ENCODE measurements at regions not wholly inside any gene's neighbourhood (a gene's known extent, or its start where the extent isn't known, plus 50 kb on each side); places are given as distances from the start of the nearest gene placed in this dataset.

DNA sequence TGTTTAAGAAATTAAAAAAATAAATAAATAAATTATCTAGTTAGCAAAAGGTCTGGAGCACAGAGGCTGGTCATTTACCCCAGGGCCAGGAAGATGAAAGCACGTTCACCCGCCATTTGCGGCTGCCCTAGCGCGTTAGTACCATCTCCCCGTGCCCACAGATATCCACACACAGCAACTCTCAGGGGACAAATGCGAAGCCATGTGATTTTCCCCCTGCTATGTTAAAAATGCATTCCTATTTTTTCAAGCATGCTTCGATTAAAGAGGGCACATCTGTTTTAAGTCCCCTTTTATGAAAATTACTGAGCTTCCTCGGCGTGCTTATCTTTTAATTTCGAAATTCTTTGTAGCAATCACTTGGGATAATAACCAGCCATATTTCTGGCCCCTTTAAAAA, 56.9 kb upstream of the PIWIL1 start:
- POLR2A ChIA-PET, result no interaction called here
- CTCF ChIA-PET, result interaction anchor here (1.1 to 2.3 kb wide), 6 partner anchors 9 to 518 kb away, joined by 3 to 7 read pairs (median 4); no protein-coding TSS in a partner anchor
- H3K4me1 ChIP-seq, result no peaks in the 10 kb centered on the region
- ATAC-seq (no peak), DNase-seq (ENCODE audit: low read depth in 1 of 2, low spot score in 1 of 2) (no peak), FAIRE-seq (no peak)
- peaks cover 9% of the 10 kb centered on the region; the same call in 1 of the 3 replicates for H3K9me3 ChIP-seq
- no peak overlapping the region for H3K4me3 ChIP-seq
- H3K4me2 ChIP-seq, result peak overlapping the region; percentile 13; the same call in 1 of the 3 replicates
- no peak for TF ChIP-seq MYC (IDR thresholded peaks at IDR 0.05; ENCODE audit: borderline replicate concordance, low read length)
- no peak for TF ChIP-seq CBX2 (IDR thresholded peaks at IDR 0.05; ENCODE audit: borderline replicate concordance, low read depth)
- no peak for TF ChIP-seq ESRRA (IDR thresholded peaks at IDR 0.05; ENCODE audit: borderline replicate concordance, low read length)
- TF ChIP-seq RAD21 (conservative IDR thresholded peaks at IDR 0.05 in 1 of 2, IDR thresholded peaks at IDR 0.05 in 1 of 2), result no peak
- TF ChIP-seq HDAC2 (IDR thresholded peaks at IDR 0.05), result no peak
- TF ChIP-seq RCOR1 (IDR thresholded peaks at IDR 0.05; ENCODE audit: low read depth, low read length), result no peak
- TF ChIP-seq, protein P1, sequence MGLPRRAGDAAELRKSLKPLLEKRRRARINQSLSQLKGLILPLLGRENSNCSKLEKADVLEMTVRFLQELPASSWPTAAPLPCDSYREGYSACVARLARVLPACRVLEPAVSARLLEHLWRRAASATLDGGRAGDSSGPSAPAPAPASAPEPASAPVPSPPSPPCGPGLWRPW (IDR thresholded peaks at IDR 0.05), result no peak
- TF ChIP-seq, protein P2, sequence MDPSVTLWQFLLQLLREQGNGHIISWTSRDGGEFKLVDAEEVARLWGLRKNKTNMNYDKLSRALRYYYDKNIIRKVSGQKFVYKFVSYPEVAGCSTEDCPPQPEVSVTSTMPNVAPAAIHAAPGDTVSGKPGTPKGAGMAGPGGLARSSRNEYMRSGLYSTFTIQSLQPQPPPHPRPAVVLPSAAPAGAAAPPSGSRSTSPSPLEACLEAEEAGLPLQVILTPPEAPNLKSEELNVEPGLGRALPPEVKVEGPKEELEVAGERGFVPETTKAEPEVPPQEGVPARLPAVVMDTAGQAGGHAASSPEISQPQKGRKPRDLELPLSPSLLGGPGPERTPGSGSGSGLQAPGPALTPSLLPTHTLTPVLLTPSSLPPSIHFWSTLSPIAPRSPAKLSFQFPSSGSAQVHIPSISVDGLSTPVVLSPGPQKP (IDR thresholded peaks at IDR 0.05; ENCODE audit: low read depth, low read length), result no peak
- no peak for TF ChIP-seq RFX5 (IDR thresholded peaks at IDR 0.05)
- TF ChIP-seq GATA3 (IDR thresholded peaks at IDR 0.05; ENCODE audit: borderline replicate concordance), result no peak
- TF ChIP-seq, protein P3, sequence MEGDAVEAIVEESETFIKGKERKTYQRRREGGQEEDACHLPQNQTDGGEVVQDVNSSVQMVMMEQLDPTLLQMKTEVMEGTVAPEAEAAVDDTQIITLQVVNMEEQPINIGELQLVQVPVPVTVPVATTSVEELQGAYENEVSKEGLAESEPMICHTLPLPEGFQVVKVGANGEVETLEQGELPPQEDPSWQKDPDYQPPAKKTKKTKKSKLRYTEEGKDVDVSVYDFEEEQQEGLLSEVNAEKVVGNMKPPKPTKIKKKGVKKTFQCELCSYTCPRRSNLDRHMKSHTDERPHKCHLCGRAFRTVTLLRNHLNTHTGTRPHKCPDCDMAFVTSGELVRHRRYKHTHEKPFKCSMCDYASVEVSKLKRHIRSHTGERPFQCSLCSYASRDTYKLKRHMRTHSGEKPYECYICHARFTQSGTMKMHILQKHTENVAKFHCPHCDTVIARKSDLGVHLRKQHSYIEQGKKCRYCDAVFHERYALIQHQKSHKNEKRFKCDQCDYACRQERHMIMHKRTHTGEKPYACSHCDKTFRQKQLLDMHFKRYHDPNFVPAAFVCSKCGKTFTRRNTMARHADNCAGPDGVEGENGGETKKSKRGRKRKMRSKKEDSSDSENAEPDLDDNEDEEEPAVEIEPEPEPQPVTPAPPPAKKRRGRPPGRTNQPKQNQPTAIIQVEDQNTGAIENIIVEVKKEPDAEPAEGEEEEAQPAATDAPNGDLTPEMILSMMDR (IDR thresholded peaks at IDR 0.05), result no peak
- H3K27ac ChIP-seq, result no peak overlapping the region
- WGBS (ENCODE audit: missing lambda C conversion rate), result 32% methylated on average over 11 of the region's 11 CpGs

DNA sequence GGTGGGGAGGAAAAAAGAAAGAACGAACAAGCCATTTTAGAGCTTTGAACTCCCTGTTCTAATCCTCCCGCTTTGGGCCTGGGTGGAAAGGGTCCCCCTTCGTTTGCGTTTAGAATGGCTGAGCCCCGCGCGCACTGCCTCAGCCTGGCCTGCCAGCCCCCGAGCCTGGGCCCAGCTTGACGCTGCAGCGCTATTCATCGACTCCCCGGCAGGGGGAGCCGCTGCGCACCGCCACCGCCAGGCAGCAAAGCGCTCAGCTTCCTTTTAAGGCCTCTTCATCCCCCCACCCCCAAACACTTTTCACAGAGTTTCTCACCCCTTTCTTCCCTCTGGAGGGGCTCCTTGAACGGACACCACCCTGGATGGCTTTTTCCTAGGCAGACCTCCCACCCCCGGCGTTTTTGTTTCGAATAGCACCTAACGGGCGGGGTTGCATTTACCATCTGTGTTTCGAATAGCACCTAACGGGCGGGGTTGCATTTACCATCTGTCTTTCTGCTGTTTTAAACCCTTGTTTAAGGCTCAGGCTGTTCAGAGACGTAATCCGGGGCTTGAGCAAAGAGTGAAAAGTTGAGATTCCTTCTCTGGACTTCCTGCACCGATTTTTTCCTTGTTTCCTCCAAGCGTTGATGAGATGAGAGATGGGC, 56.4 kb upstream of the PIWIL1 start:
- peak; percentile 59 to 91; a peak in 3 of 6 replicates for ATAC-seq
- ChIA-PET POLR2A (no interaction called here), CTCF (interaction anchor here (1.1 to 2.3 kb wide), 7 partner anchors 9 to 614 kb away, joined by 3 to 7 read pairs (median 4); no protein-coding TSS in a partner anchor)
- H3K27ac ChIP-seq, result no peak overlapping the region
- H3K4me3 ChIP-seq, result no peak overlapping the region
- H3K4me2 ChIP-seq, result peak overlapping the region; percentile 13; the same call in 1 of the 3 replicates
- peaks cover 9% of the 10 kb centered on the region; the same call in 1 of the 3 replicates for H3K9me3 ChIP-seq
- FAIRE-seq, result no peak
- DNase-seq (ENCODE audit: low read depth in 1 of 2, low spot score in 1 of 2), result peak; percentile 25 to 37
- H3K4me1 ChIP-seq, result no peaks in the 10 kb centered on the region
- peak; percentile 17; the same call in 1 of the 3 replicates for TF ChIP-seq SMC3 (IDR thresholded peaks at IDR 0.05)
- TF ChIP-seq, protein P4, sequence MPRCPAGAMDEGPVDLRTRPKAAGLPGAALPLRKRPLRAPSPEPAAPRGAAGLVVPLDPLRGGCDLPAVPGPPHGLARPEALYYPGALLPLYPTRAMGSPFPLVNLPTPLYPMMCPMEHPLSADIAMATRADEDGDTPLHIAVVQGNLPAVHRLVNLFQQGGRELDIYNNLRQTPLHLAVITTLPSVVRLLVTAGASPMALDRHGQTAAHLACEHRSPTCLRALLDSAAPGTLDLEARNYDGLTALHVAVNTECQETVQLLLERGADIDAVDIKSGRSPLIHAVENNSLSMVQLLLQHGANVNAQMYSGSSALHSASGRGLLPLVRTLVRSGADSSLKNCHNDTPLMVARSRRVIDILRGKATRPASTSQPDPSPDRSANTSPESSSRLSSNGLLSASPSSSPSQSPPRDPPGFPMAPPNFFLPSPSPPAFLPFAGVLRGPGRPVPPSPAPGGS (IDR thresholded peaks at IDR 0.05), result no peak
- no peak for TF ChIP-seq ZNF302 (CRISPR knock-in tag; IDR thresholded peaks at IDR 0.05)
- TF ChIP-seq, protein P5, sequence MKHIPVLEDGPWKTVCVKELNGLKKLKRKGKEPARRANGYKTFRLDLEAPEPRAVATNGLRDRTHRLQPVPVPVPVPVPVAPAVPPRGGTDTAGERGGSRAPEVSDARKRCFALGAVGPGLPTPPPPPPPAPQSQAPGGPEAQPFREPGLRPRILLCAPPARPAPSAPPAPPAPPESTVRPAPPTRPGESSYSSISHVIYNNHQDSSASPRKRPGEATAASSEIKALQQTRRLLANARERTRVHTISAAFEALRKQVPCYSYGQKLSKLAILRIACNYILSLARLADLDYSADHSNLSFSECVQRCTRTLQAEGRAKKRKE (CRISPR knock-in tag; IDR thresholded peaks at IDR 0.05; ENCODE audit: low read depth), result no peak
- TF ChIP-seq POLR2AphosphoS2 (conservative IDR thresholded peaks at IDR 0.05; ENCODE audit: low read length), result no peak
- TF ChIP-seq MAFK (IDR thresholded peaks at IDR 0.05; ENCODE audit: partially characterized antibody), result no peak
- peak; percentile 19 to 31; a peak in 2 of 5 replicates for TF ChIP-seq RAD21 (conservative IDR thresholded peaks at IDR 0.05 in 1 of 2, IDR thresholded peaks at IDR 0.05 in 1 of 2)
- TF ChIP-seq, protein P3 (IDR thresholded peaks at IDR 0.05), result peak; percentile 44
- no peak for TF ChIP-seq POLR2A (IDR thresholded peaks at IDR 0.05; ENCODE audit: low read length)
- WGBS (ENCODE audit: missing lambda C conversion rate), result 25% methylated on average over 30 of the region's 30 CpGs
